Mononuclear cell (primary cell): ENCODE measurements at regions not wholly inside any gene's neighbourhood (a gene's known extent, or its start where the extent isn't known, plus 50 kb on each side); places are given as distances from the start of the nearest gene placed in this dataset.

Experiments used
- H3K27me3 ChIP-seq: 2 replicates; pipeline ENCODE4 v1.6.0; 2011; ENCODE audit warnings: low read length, control low read depth; ENCODE audit not compliant: insufficient read depth
- H3K4me1 ChIP-seq: 2 replicates; pipeline ENCODE4 v1.5.1; 2011; ENCODE audit warnings: mild to moderate bottlenecking, low read length, control low read depth; ENCODE audit not compliant: insufficient read depth
- H3K4me3 ChIP-seq: 2 replicates; pipeline ENCODE4 v1.5.1; 2011; ENCODE audit warnings: mild to moderate bottlenecking, low read length, moderate library complexity
- H3K9me3 ChIP-seq: 2 replicates; pipeline ENCODE4 v1.5.1; 2011; ENCODE audit warnings: low read depth, mild to moderate bottlenecking, control low read depth, low read length

DNA sequence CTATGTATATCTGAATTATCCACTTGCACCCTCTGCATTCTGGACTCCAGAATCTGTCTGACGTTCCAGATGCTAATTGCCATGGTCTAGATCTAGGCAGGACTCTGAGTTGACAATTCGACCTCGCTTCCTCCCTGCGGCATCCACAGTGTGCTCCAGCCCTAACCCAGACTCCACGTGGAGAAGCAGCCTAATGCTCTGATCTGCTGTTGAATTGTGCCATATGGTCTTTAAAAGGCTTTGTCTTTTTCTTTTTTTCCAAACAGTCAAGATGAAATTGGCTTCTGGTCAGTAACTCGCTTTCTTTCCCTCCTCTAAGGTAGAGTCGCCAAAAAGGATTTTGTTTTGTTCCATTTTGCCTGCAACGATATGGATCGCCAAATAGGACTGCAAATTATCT is 752.6 kb upstream of the ID2 start:
- no peaks in the 10 kb centered on the region for H3K27me3 ChIP-seq
- H3K4me3 ChIP-seq, result no peak overlapping the region
- H3K4me1 ChIP-seq, result no peaks in the 10 kb centered on the region
- no peaks in the 10 kb centered on the region for H3K9me3 ChIP-seq

DNA sequence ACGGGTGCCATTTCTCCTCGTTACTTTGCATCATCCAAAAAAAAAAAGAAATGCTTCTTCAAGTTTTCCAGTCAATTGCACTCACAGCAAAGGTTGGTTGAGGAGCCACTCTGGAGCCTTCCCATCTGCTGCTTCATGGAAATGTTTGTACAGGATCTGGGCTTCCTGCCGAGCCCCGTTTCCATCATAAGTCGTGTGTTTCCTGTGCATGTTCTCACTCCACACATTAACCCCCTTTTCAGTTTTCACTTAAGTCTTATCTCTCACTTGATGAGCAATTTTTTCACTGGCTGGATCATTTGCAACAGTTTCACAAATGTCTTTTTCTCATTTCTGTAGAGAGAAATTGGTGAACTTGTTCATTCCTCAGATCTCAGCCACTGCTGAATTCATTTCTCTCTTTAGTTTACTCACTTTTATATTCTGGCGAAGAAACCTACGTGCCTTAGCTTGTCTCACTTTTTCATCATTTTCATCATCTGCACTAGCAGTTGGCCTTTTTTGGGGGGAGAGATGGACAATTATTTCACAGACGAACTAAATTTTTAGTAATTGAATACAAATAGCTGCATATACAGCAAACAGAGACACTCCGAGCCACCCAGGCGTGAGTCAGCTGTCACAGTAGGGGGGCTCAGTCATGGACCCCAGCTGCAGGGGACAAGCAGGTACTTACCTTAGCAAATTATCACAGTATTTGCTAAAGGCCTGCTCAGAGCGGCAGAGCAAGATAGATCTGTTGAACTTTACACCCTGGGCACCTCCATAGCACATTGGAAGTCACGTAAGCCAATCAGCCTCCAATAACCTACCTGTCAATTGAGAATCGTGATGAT is 750.8 kb upstream of the ID2 start:
- Histone ChIP-seq H3K4me3 (no peak overlapping the region), H3K4me1 (no peaks in the 10 kb centered on the region), H3K27me3 (no peaks in the 10 kb centered on the region), H3K9me3 (no peaks in the 10 kb centered on the region)

DNA sequence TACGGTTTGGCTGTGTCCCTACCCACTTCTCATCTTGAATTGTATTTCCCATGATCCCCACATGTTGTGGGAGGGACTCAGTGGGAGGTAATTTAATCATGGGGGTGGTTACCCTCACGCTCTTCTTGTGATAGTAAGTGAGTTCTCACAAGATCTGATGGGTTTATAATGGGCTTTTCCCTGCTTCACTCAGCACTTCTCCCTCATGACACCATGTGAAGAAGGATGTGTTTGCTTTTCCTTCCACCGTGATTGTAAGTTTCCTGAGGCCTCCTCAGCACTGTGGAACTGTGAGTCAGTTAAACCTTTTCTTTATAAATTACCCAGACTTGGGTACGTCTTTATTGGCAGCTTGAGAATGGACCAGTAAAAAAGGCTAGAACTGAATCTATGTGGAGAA is 750.0 kb upstream of the ID2 start:
- no peak overlapping the region for H3K4me3 ChIP-seq
- no peaks in the 10 kb centered on the region for H3K9me3 ChIP-seq
- no peaks in the 10 kb centered on the region for H3K4me1 ChIP-seq
- H3K27me3 ChIP-seq, result no peaks in the 10 kb centered on the region

DNA sequence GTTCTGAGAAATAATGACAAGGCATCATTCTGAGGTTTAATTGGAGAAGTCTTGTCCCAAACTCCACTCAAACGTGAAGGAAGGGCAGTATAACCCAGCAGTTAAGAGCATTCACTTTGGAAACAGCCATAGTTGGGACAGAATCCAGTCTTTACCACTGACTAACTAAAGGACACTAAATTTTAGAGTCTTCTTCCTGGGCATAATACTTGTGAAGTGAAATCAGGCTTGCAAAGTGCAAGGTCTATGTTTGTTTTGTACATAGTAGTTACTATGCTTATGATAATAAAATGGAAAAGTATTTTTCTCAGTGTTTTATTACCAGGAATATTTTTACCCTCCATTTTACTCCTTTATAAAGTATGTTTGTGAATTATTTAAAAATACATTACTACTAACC is 748.2 kb upstream of the ID2 start:
- Histone ChIP-seq H3K27me3 (no peaks in the 10 kb centered on the region), H3K4me3 (no peak overlapping the region), H3K9me3 (no peaks in the 10 kb centered on the region), H3K4me1 (no peaks in the 10 kb centered on the region)

DNA sequence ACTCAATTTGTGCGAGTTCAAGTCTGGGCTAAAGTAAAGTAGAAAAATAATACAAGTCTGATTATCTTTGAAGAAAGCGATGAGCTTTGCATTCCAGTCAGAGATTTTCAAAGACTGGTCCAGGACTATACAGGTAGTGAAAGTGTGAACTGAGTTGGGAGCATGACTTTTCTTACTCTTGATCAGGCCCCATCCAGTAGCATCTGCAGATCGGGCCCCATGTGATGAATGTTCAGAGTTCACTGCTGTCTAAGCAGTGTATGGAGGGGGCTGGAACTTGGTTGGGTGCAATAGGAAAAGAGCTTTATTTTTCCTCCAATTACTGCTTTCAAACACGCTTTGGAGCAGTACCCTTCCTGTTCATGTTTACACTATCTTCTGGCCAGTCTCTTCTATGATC is 747.4 kb upstream of the ID2 start:
- no peak overlapping the region for H3K4me3 ChIP-seq
- H3K27me3 ChIP-seq, result no peaks in the 10 kb centered on the region
- H3K4me1 ChIP-seq, result no peaks in the 10 kb centered on the region
- H3K9me3 ChIP-seq, result no peaks in the 10 kb centered on the region

DNA sequence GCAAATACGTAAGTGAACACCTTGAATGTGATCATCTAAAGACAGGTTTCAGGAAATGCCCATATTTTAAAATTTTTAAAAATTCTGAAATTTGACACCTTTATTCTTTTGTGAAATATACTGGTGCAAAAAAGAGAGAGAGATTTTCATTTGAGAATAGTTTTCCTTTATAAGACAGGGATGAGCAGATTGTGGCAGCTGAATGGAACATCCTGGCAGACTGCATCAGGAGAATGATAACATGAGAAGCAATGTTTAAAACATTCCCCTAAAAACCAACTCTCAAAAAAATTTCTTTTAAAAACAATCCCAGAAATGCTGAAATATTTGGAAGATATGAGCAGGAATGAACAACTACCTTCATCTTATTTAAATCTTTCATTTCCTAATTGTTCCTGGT is 744.8 kb upstream of the ID2 start:
- H3K9me3 ChIP-seq, result no peaks in the 10 kb centered on the region
- H3K4me3 ChIP-seq, result no peak overlapping the region
- H3K4me1 ChIP-seq, result no peaks in the 10 kb centered on the region
- no peaks in the 10 kb centered on the region for H3K27me3 ChIP-seq

DNA sequence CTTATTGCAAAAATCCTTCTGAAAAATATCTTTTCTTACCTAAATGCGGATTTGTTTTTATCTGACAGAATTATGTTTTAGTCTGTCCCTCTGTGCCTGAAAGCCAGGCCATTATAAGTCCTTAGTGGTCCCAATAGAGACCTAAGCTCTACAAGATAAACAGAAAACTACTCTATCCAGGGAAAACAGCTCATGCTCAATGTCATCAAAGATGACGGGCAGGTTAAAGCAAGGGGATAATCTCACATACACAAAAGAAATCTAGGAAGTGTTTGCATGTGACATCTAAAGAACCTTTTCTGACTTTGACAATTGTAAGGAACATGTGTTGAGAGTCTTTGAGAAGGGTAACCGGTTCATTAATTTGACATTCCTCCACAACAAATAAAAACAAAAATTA is 741.1 kb upstream of the ID2 start:
- no peaks in the 10 kb centered on the region for H3K27me3 ChIP-seq
- H3K4me1 ChIP-seq, result no peaks in the 10 kb centered on the region
- H3K4me3 ChIP-seq, result no peak overlapping the region
- H3K9me3 ChIP-seq, result no peaks in the 10 kb centered on the region

DNA sequence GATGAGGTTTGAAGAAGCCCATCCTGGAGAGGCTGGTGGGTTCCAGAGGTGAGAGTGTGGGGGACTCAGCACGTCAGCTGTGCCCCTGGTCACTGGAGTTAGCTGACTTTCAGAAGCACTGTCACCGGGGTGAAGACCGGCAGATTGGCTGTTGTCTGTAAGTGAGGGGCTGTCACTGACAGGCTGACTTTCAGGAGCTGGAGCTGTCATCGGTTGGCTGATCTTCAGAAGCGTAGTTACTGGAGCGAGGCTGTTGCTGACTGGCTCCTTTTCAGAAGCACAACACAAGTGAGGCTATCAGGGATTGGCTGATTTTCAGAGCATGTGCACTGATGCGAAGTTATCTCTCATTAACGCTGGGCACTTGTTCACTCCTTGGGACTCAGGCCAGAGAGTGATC is 738.4 kb upstream of the ID2 start:
- Histone ChIP-seq H3K4me3 (no peak overlapping the region), H3K9me3 (no peaks in the 10 kb centered on the region), H3K4me1 (no peaks in the 10 kb centered on the region), H3K27me3 (no peaks in the 10 kb centered on the region)

DNA sequence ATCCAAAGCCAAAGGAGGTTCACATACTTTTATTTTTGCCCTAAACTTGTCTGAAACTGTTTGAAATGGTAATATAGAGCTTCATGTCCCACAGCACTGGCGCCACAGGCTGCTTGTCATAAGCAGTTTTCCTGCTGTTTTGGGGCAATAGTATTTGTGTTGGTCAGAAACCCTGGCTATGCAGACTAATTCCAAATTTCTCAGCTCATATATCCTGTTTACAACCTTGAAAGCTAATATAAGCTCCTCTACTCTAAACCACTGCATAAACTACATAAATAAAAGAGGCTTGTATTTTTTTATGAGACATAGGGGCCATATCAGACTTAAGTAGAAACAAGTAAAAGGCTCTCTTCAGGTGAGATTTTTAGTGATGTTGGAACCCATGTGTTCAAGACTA is 736.8 kb upstream of the ID2 start:
- Histone ChIP-seq H3K27me3 (no peaks in the 10 kb centered on the region), H3K4me3 (no peak overlapping the region), H3K4me1 (no peaks in the 10 kb centered on the region), H3K9me3 (no peaks in the 10 kb centered on the region)

DNA sequence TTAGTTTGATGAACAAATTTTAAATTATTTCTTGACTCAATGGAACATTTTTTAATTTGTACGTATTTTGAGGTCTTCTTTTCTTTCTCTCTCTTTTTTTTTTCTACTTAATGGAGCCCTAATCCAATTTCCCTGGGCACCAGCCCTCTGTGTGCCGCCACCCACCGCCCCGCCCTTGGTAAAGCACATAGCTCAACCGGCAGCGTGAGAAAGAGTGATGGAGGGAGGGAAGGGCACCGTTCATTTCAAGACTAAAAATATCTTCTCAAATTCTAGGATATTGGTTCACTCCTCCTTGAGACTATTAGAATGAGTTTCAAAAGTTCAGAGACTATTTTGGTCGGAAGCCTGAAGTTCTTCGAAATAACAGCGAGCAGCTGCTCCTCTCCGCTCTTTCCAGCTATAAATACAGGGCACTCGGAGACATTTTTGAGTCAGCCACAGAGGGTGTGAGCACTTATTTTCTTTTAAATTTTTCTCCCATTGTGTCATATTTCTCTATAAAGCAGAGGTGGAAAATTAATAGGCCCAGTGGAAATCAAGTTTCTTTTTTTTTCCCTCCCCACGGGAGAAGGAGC is 731.7 kb upstream of the ID2 start:
- H3K9me3 ChIP-seq, result no peaks in the 10 kb centered on the region
- no peaks in the 10 kb centered on the region for H3K4me1 ChIP-seq
- H3K27me3 ChIP-seq, result no peaks in the 10 kb centered on the region
- H3K4me3 ChIP-seq, result no peak overlapping the region

DNA sequence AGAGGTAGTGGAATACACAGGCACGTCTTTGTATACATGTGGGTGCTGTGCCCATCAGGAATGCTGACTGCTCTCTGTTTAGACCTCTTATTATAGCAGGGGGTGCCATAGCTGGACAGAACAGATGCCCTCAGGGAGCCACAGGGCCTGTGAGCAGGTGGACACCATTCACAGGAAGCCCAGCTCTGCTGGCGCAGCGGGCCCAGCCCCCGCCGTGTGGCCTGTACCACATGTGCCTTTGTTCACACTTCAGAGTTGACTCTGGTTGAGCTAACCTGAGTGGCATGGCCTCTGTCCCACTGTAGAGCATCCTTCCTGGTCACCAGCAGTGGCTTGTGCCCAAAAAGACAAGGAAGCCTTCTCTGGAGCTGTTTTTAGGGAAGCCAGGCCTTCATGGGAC is 730.9 kb upstream of the ID2 start:
- no peak overlapping the region for H3K4me3 ChIP-seq
- H3K4me1 ChIP-seq, result no peaks in the 10 kb centered on the region
- no peaks in the 10 kb centered on the region for H3K27me3 ChIP-seq
- no peaks in the 10 kb centered on the region for H3K9me3 ChIP-seq

DNA sequence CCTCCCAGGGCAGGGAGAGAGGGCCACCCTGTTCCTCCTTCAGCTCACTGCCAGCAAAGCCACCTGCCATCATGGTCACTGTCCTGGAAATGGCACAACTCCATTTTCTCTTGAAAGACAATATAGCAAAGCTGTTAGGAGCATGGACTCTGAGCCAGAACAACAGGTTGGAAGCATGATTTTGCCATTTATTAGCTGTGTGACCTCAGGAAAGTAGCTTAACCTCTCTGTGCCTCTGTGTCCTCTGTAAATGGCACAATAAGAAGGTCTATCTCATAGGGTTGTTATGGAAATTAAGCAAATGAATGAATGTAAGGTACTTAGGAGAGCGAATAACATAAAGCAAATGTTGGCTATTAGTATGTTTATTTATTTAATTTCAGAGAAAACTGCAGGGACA is 730.4 kb upstream of the ID2 start:
- Histone ChIP-seq H3K4me3 (no peak overlapping the region), H3K27me3 (no peaks in the 10 kb centered on the region), H3K9me3 (no peaks in the 10 kb centered on the region), H3K4me1 (no peaks in the 10 kb centered on the region)

DNA sequence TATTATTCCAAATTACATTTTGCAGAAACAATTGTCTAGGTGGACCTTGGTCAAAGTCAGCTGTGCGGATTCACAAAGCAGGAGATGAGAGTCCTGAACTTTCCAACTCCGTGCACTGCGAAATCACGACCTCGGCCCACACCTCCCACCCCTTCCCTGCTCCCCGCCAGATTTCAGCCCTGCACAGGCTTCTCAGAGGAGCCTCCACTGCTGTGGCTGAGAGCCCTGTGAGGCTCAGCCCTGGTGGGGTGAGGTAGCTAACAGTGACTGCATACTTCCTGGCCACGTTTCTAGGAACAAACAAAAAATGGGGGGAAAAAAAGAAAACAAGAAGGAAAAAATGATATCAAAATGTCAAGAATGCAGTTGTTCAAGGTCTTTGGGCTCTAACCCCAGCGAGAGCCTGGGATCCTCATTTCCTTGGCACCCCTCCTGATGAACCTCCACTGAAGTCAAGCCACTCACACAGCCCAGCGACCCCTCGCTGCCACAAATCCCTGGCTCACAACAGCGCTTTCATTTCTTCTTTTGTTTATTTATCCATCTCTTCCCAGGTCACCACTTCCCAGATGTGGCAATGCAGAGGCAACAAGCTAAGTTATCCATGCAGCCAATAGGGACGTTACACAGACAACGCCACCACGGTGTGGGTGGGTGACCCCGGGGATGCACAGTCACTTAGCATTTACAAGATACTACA is 729.7 kb upstream of the ID2 start:
- H3K9me3 ChIP-seq, result no peaks in the 10 kb centered on the region
- H3K4me1 ChIP-seq, result no peaks in the 10 kb centered on the region
- H3K4me3 ChIP-seq, result no peak overlapping the region
- H3K27me3 ChIP-seq, result no peaks in the 10 kb centered on the region

DNA sequence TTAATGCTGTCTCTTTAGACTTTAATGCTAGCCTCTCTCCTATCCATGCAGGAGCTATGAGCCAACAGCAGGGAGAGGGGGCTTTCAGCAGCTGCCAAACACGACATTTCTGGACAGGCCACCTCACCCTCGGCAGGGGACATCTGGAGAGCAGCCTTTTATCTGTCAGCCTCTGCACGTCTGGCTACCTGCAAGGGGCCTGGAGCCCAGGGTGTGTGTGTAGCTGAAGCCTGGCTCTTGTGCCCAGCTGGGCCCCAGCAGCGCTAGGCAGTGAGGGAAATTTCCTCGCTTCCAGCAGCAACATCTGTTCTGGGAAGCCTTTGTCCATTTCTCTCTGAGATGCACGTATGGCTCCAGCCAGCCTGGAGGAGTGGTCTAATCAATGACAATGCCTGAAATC is 728.7 kb upstream of the ID2 start:
- Histone ChIP-seq H3K9me3 (no peaks in the 10 kb centered on the region), H3K4me1 (no peaks in the 10 kb centered on the region), H3K27me3 (no peaks in the 10 kb centered on the region), H3K4me3 (no peak overlapping the region)

DNA sequence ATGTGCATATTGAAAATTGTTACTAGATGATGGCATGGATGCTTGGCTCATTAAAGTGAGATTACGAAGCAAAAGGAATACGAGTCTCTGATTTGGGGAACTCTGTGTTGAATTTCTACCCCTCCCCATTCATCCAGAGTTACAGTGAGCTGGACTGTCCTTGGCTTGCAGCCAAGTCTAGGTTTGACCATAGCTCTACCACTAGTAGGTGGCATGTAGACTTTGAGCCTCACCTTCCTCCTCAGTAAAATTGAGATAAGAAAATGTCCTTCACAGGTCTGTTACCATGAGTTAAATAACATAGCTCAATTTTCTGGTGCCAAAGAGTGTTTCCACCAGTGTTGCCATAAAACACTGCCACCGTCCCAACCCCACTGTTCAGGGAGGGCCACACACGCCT is 727.6 kb upstream of the ID2 start:
- Histone ChIP-seq H3K4me3 (no peak overlapping the region), H3K9me3 (no peaks in the 10 kb centered on the region), H3K4me1 (no peaks in the 10 kb centered on the region), H3K27me3 (no peaks in the 10 kb centered on the region)
